ENCODE measurements at regions not wholly inside any gene's neighbourhood (a gene's known extent, or its start where the extent isn't known, plus 50 kb on each side); places are given as distances from the start of the nearest gene placed in this dataset.

GRCh38 chr2:139992078-139992477 is 1211.9 kb upstream of the NXPH2 start:
- DNase-seq (ENCODE audit: low read depth, low spot score) (no peak), FAIRE-seq (no peak)
- ChIA-PET POLR2A (no interaction called here), CTCF (no interaction called here)
- no peaks in the 10 kb centered on the region for H3K9me1 ChIP-seq (replicated peaks; ENCODE audit: control insufficient read depth, extremely low read depth, insufficient read depth, low read length)
- H3K79me2 ChIP-seq (ENCODE audit: control insufficient read depth, insufficient read depth, low read length), result no peaks in the 10 kb centered on the region
- intact Hi-C loops (cut with micrococcal nuclease), result no loop called here
- TF ChIP-seq POLR2A (IDR thresholded peaks at IDR 0.05; ENCODE audit: low read depth, low read length), result no peak
- no peak for TF ChIP-seq MAX (IDR thresholded peaks at IDR 0.05; ENCODE audit: insufficient read depth, insufficient read length)
- TF ChIP-seq EZH2 (IDR thresholded peaks at IDR 0.05; ENCODE audit: borderline replicate concordance, low read depth, low read length, severe bottlenecking), result no peak
- TF ChIP-seq POLR2AphosphoS5 (IDR thresholded peaks at IDR 0.05; ENCODE audit: insufficient read depth, low read depth, low read length), result no peak
- TF ChIP-seq GATA2 (IDR thresholded peaks at IDR 0.05; ENCODE audit: insufficient read depth, insufficient read length, low read depth, low read length), result no peak
- no peak for TF ChIP-seq FOS (IDR thresholded peaks at IDR 0.05; ENCODE audit: borderline replicate concordance, insufficient read depth, low read length)
- no peak for TF ChIP-seq JUN (IDR thresholded peaks at IDR 0.05; ENCODE audit: borderline replicate concordance, insufficient read depth, insufficient read length, low read depth)
- TF ChIP-seq MYC (IDR thresholded peaks at IDR 0.05; ENCODE audit: low read depth, low read length), result no peak
- no peak for TF ChIP-seq CTCF (IDR thresholded peaks at IDR 0.05; ENCODE audit: extremely low read depth in 1 of 2, insufficient read depth in 1 of 2, low read depth in 1 of 2, low read length in 2 of 2)
- H3K36me3 ChIP-seq (ENCODE audit: control insufficient read depth in 2 of 2, extremely low read depth in 1 of 2, insufficient read depth in 2 of 2, low read length in 2 of 2), result no peaks in the 10 kb centered on the region
- H3K27me3 ChIP-seq (ENCODE audit: control insufficient read depth in 2 of 2, insufficient read depth in 2 of 2, low read length in 2 of 2), result no peaks in the 10 kb centered on the region
- no peak overlapping the region for H2AFZ ChIP-seq (ENCODE audit: low read depth, low read length)
- no peak overlapping the region for H3K4me2 ChIP-seq (ENCODE audit: insufficient read depth, low read length)
- no peaks in the 10 kb centered on the region for H3K4me1 ChIP-seq (ENCODE audit: control insufficient read depth, extremely low read depth, insufficient read depth, low read length)
- no TSS peak for BruUV-seq (replicated peaks)
- no peaks in the 10 kb centered on the region for H3K9me3 ChIP-seq (replicated peaks; ENCODE audit: control insufficient read depth, insufficient read depth, low read length)
- no peak overlapping the region for H3K9ac ChIP-seq (replicated peaks; ENCODE audit: extremely low read depth, insufficient read depth, low read length)
- no peaks in the 10 kb centered on the region for H4K20me1 ChIP-seq (replicated peaks; ENCODE audit: control insufficient read depth, extremely low read depth, insufficient read depth, low read length)
- H3K4me3 ChIP-seq (replicated peaks in 1 of 3; ENCODE audit: insufficient read depth in 1 of 3, low read depth in 1 of 3, low read length in 3 of 3), result no peak overlapping the region
- no peak overlapping the region for H3K27ac ChIP-seq (ENCODE audit: insufficient read depth, low read depth, low read length)
- dilution Hi-C loops (cut with MboI; ENCODE audit: extremely low pct_ligation_motif_present, low sequenced_read_pairs), result no loop called here
